Retina (tissue), 1 donor: ENCODE measurements at regions not wholly inside any gene's neighbourhood (a gene's known extent, or its start where the extent isn't known, plus 50 kb on each side); places are given as distances from the start of the nearest gene placed in this dataset.

ENCODE experiments used
- DNase-seq: peaks from one replicate; pipeline ENCODE4 v3.0.0-alpha.2; 2016

DNA sequence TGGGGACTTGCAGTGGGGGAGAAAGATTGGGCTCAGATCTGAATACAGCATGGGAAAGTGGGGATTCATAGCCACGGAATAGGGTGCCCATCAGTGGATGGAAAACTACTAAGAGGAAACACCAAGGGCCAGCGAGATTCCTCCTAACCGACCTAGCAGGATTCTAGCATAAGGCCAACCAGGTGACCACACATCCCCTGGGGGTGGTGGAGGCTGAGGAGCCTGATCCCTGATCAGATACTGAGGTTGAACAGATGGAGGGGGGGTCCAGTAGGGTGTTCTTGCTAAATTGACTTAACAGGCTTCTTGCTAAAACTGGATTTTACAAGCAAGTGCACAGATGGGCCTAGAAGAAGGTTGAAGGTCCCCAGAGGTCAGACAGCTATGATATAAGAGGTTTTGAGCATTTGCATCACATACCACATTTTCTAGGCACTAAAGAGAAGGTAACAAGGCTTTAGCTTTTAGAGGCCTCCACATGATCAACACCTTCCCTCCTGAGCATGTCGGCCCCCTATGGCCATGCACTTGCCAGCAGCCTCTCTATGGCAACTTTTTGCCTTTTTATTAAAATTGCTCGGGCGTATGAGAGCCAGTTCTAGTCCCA lies 69.1 kb upstream of the PUDP start:
- DNase-seq, result no peak

DNA sequence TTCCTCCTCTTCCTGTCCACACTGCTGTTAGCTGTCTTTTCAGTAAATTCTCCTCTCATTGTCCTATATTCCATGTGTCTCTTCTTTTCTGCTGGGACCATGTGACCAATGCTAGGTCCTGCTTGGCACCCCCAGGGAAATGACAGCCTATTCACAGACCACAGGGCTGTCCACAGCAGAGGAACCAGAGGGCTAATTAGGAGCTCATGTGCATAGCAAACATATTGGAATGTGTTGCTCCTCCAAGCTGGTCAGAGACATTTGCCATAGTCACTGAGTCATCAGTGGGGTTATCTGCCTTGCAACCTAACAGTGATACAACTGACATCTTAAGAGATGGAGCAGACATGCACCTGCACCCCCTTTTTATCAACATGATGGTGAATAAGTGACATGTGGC lies 67.9 kb upstream of the PUDP start:
- no peak for DNase-seq

DNA sequence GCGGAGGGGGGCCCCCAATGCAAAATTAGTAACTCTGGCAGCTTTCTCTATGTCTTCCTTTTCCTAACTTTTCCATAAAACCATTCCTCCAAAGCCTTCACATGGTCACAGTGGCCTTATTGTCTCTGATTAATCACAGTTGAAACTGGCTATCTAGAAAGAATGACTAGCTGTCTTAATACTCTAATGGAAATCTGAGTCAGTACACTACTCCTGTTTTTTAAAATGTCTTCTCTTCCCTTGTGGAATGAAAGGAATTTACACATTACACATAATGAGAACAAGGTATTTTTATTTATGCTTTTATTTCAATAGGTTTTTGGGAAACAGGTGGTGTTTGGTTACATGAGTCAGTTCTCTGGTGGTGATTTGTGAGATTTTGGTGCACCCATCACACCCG lies 66.3 kb upstream of the PUDP start:
- DNase-seq, result no peak

DNA sequence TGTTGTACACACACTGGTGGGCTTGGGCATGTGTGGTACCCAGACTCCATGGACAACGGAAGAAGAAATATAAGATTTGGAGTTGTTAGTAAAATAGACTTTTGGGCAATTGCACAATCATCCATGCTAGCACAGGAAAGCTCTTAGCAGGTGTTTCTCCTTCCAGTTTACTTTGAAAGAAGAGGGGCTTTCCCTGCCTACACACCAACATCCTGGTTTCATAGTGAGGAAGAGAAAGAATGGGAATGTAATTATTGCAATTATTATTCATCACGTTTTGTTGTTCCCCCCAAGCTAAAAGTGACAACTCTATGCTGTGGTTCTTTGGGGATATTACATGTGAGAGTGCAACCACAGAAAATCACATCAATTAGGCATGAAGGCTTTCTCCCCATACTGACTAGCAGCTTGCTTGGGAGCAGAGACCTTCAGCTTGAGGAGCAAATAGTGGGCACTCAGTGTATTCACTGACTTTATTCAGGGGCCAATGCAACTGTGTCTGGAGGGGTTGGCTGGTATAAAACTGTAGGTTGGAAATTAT lies 57.2 kb upstream of the PUDP start:
- no peak for DNase-seq

DNA sequence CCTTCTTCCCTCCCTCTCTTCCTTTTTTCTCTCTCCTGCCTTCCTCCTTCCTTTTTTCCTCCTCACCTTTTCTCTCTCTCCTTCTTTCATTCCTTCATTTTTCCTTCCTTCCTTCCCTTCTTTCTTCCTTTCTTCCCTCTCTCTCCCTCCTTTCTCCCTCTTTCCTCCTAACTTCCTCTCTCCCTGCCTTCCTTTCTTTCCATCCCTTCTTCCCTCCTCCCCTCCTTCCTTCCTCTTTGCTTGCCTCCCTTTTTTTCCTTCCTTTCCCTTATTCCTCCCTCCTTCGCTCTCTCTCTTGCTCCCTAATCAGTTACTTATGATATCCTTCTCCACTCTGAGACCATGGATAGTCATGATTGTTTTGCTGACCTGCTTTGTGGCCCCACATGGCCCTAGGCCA lies 56.7 kb upstream of the PUDP start:
- DNase-seq, result no peak

DNA sequence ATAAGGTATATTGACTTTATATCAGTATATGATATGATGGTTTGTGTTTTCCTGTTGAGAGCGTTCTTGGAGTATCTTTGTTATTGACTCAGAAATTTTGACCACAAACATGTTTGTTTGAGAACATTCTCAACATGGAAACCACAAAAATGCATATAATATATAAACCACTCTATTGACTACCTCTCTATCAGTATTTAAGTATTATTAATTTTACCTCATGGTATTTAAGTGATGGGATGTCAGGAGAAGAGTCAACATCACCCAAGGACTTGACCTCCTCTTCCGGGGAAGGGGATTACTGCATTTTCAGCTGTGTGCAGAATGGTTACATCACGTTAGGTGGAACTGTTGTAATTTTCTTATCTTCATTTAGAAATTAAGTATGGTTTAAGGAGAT lies 54.3 kb upstream of the PUDP start:
- DNase-seq, result no peak

DNA sequence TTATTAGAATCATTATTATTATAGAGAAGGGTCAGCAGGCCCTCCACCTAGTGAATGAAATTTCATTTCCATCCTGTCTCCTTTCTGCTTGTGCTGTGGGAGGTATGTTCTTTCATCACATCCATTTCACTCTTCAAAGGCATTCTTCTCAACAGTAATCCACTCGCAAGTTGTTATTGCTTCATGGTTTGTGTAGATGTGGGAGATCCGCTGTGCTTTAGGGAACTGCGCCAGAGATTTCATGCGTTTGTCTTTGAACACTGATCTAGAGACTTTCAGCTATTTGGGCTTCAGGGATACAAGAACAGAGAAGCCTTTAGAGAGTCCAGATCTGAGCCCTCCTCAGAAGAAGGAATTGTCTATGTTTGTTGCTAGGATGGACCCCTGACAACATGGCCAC lies 53.5 kb upstream of the PUDP start:
- no peak for DNase-seq

DNA sequence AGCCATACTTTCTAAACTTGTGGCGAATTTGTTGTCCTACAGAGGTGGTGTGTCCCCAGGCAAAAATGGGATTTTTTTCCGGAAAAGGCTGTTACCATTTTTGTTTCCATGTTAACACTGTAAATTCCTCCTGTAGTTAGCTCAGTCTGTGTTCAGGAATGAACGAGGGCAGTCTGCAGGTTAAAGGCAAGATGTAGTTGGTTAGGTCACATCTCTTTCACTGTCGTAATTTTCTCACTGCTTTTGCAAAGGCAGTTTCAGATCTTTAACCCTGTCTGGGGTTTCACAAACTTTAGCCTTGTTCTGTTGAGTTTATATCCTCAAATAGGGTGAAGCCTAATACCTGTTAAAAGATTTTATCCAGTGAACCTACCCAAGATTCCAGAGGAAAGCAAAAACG lies 50.5 kb upstream of the PUDP start:
- no peak for DNase-seq
